ENCODE measurements at regions not wholly inside any gene's neighbourhood (a gene's known extent, or its start where the extent isn't known, plus 50 kb on each side); places are given as distances from the start of the nearest gene placed in this dataset.

DNA sequence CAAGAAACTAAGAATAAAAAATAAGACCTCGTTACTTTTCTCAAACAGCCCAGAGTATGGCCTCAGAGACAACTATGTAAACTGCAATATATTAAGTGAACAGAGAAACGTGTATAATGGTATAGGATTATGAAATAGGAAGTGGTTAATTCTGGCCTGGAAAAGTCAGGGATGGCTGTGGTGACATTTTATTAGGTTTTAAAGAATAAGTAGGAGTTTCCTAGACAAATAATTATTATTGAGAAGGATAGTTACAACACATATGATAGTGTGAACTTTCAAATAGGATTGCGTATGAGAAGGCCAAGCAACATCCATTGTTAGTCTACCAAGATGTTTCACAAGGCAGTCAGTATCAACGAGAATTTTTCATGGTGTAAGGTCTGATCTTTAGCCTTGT, 244.1 kb downstream of the LPIN1 start:
- no peak for DNase-seq
- Mint-ChIP-seq H3K27me3 (ENCODE audit: insufficient read depth) (peaks cover 18% of the 10 kb centered on the region), H3K4me1 (ENCODE audit: low read depth) (peaks cover 12% of the 10 kb centered on the region), H3K9me3 (no peaks in the 10 kb centered on the region), H3K4me3 (no peak overlapping the region), H3K27ac (no peak overlapping the region), H3K36me3 (ENCODE audit: low read depth) (peaks cover 15% of the 10 kb centered on the region)
- TF ChIP-seq, protein P1, sequence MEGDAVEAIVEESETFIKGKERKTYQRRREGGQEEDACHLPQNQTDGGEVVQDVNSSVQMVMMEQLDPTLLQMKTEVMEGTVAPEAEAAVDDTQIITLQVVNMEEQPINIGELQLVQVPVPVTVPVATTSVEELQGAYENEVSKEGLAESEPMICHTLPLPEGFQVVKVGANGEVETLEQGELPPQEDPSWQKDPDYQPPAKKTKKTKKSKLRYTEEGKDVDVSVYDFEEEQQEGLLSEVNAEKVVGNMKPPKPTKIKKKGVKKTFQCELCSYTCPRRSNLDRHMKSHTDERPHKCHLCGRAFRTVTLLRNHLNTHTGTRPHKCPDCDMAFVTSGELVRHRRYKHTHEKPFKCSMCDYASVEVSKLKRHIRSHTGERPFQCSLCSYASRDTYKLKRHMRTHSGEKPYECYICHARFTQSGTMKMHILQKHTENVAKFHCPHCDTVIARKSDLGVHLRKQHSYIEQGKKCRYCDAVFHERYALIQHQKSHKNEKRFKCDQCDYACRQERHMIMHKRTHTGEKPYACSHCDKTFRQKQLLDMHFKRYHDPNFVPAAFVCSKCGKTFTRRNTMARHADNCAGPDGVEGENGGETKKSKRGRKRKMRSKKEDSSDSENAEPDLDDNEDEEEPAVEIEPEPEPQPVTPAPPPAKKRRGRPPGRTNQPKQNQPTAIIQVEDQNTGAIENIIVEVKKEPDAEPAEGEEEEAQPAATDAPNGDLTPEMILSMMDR (IDR thresholded peaks at IDR 0.05) = no peak

DNA sequence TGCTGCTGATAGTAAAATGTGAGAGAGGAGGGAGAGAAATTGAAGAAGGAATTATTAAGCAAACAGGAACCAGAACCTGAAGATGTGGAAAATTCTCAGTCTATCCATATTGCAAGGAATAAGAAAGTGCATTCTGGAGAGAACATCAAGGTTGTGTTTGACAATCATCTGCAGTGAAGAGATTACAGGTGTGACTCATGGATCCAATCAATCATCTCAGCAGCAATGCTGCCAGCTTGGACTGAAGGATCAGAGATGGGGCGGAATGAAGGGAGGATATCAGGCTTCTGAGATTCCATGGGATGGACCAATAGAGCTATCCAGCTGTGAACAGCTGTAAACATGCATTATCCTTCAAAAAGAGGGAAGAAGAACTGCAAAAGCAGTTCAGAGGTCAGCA, 247.3 kb downstream of the LPIN1 start:
- H3K4me1 Mint-ChIP-seq (ENCODE audit: low read depth) = peaks cover 40% of the 10 kb centered on the region
- TF ChIP-seq, protein P1 (IDR thresholded peaks at IDR 0.05) = no peak
- peaks cover 6% of the 10 kb centered on the region for H3K27me3 Mint-ChIP-seq (ENCODE audit: insufficient read depth)
- H3K9me3 Mint-ChIP-seq = no peaks in the 10 kb centered on the region
- H3K36me3 Mint-ChIP-seq (ENCODE audit: low read depth) = peaks cover 15% of the 10 kb centered on the region
- H3K4me3 Mint-ChIP-seq = no peak overlapping the region
- no peak overlapping the region for H3K27ac Mint-ChIP-seq
- no peak for DNase-seq

- H3K36me3 Mint-ChIP-seq (ENCODE audit: low read depth) = peaks cover 15% of the 10 kb centered on the region
- TF ChIP-seq, protein P1 (IDR thresholded peaks at IDR 0.05) = no peak
- peak overlapping the region; percentile 22 for H3K4me3 Mint-ChIP-seq
- 0 out of 2 replicates have a peak overlapping the region, but pooled peaks have one; percentile 11 for H3K27ac Mint-ChIP-seq
- H3K27me3 Mint-ChIP-seq (ENCODE audit: insufficient read depth) = peaks cover 5% of the 10 kb centered on the region
- DNase-seq = peak; percentile 9
- no peaks in the 10 kb centered on the region for H3K9me3 Mint-ChIP-seq
- H3K4me1 Mint-ChIP-seq (ENCODE audit: low read depth) = peaks cover 42% of the 10 kb centered on the region
Observed at GRCh38 chr2:11995456-11995855, 249.0 kb downstream of the LPIN1 start.

DNA sequence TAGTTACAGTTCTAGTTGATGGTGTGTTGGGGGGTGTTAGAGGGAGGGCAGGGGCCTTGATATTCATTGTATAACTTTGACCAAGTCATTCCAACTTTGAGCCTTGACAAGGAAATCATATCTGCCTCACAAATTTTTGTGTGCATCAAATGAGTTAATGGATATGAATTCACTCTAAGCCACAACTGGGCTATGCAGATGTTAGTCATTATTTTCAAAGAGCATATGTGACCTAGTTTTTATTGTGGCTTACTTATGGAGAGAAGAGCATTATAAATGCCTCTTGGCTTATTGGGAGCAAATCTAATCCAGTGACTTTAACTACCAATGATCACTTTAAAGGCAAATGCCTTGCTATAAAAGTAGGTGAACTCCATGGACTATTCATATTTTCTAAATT, 250.2 kb downstream of the LPIN1 start:
- TF ChIP-seq, protein P1 (IDR thresholded peaks at IDR 0.05) = no peak
- peak; percentile 61 for DNase-seq
- H3K27me3 Mint-ChIP-seq (ENCODE audit: insufficient read depth) = peaks cover 3% of the 10 kb centered on the region; the same call in 1 of the 2 replicates
- H3K4me3 Mint-ChIP-seq = no peak overlapping the region
- peaks cover 15% of the 10 kb centered on the region for H3K36me3 Mint-ChIP-seq (ENCODE audit: low read depth)
- peaks cover 42% of the 10 kb centered on the region for H3K4me1 Mint-ChIP-seq (ENCODE audit: low read depth)
- H3K27ac Mint-ChIP-seq = no peak overlapping the region
- no peaks in the 10 kb centered on the region for H3K9me3 Mint-ChIP-seq

- DNase-seq = no peak
- TF ChIP-seq, protein P1 (IDR thresholded peaks at IDR 0.05) = no peak
- Mint-ChIP-seq H3K27me3 (ENCODE audit: insufficient read depth) (no peaks in the 10 kb centered on the region; the same call in 1 of the 2 replicates), H3K4me1 (ENCODE audit: low read depth) (peaks cover 42% of the 10 kb centered on the region), H3K27ac (no peak overlapping the region), H3K4me3 (no peak overlapping the region), H3K36me3 (ENCODE audit: low read depth) (peaks cover 15% of the 10 kb centered on the region), H3K9me3 (no peaks in the 10 kb centered on the region)
Observed at GRCh38 chr2:11997142-11997541, 250.7 kb downstream of the LPIN1 start.

GRCh38 chr2:11998218-11998617, 251.8 kb downstream of the LPIN1 start:
- H3K4me3 Mint-ChIP-seq = peak overlapping the region; percentile 29
- H3K9me3 Mint-ChIP-seq = no peaks in the 10 kb centered on the region
- no peaks in the 10 kb centered on the region for H3K27me3 Mint-ChIP-seq (ENCODE audit: insufficient read depth)
- H3K4me1 Mint-ChIP-seq (ENCODE audit: low read depth) = peaks cover 42% of the 10 kb centered on the region
- TF ChIP-seq, protein P1 (IDR thresholded peaks at IDR 0.05) = no peak
- DNase-seq = peak; percentile 55
- peaks cover 15% of the 10 kb centered on the region for H3K36me3 Mint-ChIP-seq (ENCODE audit: low read depth)
- H3K27ac Mint-ChIP-seq = peak overlapping the region; percentile 27; the same call in 1 of the 2 replicates

All from HFFc6 (cell line).